Gastrocnemius medialis (tissue), 4 donors: ENCODE measurements at regions not wholly inside any gene's neighbourhood (a gene's known extent, or its start where the extent isn't known, plus 50 kb on each side); places are given as distances from the start of the nearest gene placed in this dataset.

ENCODE experiments used
- CTCF ChIP-seq, 5 experiments: fragments of 450-650 bp in 3 of 5; fragments of 200-600 bp in 2 of 5; sonication (generic) in 2 of 5; IDR thresholded peaks in 4 of 5; conservative IDR thresholded peaks in 1 of 5; 1 replicate in 4 of 5; 2 replicates in 1 of 5; pipeline ENCODE4 v1.5.1; 2016 to 2019; ENCODE audit warnings: antibody characterized with exemption in 5 of 5, mild to moderate bottlenecking in 3 of 5, moderate library complexity in 3 of 5
- POLR2A ChIP-seq, 2 donors: fragments of 450-650 bp; IDR thresholded peaks; one replicate each; pipeline ENCODE4 v1.6.1; 2017; ENCODE audit warnings: antibody characterized with exemption in 2 of 2, mild to moderate bottlenecking in 2 of 2, moderate library complexity in 2 of 2

GRCh38 chr13:33671560-33671959, 146.4 kb upstream of the RFC3 start:
- TF ChIP-seq CTCF (IDR thresholded peaks at IDR 0.05 in 4 of 5, conservative IDR thresholded peaks at IDR 0.05 in 1 of 5) (no peak), POLR2A (IDR thresholded peaks at IDR 0.05) (no peak)
